Aorta (tissue), 5 donors: ENCODE measurements at regions not wholly inside any gene's neighbourhood (a gene's known extent, or its start where the extent isn't known, plus 50 kb on each side); places are given as distances from the start of the nearest gene placed in this dataset.

Experiments used
- ATAC-seq: fragments of 200-7000 bp; cut with Tn5 transposase; one replicate; pipeline ENCODE4 v1.9.1; 2022; ENCODE audit warnings: moderate library complexity; ENCODE audit not compliant: low FRiP score
- DNase-seq, 2 donors: peaks; one replicate each; pipeline ENCODE4 v3.0.0-alpha.2; 2020
- H3K27ac ChIP-seq, 2 donors: one replicate each; pipeline ENCODE4 v1.5.1; 2013; ENCODE audit warnings: low read length in 2 of 2, mild to moderate bottlenecking in 2 of 2, moderate library complexity in 2 of 2, control low read depth in 1 of 2, inconsistent platforms in 1 of 2, low read depth in 1 of 2
- H3K27me3 ChIP-seq, 2 donors: one replicate each; pipeline ENCODE4 v1.6.1; 2013; ENCODE audit warnings: control low read depth in 1 of 2, low read length in 1 of 2, mild to moderate bottlenecking in 1 of 2, moderate library complexity in 1 of 2; ENCODE audit not compliant: insufficient read depth in 2 of 2, control insufficient read depth in 1 of 2
- H3K36me3 ChIP-seq, 2 donors: one replicate each; pipeline ENCODE4 v1.6.1; 2013; ENCODE audit warnings: control low read depth in 1 of 2, low read length in 1 of 2, mild to moderate bottlenecking in 1 of 2; ENCODE audit not compliant: insufficient read depth in 2 of 2, control insufficient read depth in 1 of 2
- H3K4me1 ChIP-seq, 2 donors: one replicate each; pipeline ENCODE4 v1.6.1; 2013; ENCODE audit warnings: low read length in 2 of 2, control low read depth in 1 of 2, mild to moderate bottlenecking in 1 of 2, moderate library complexity in 1 of 2; ENCODE audit not compliant: insufficient read depth in 2 of 2, control insufficient read depth in 1 of 2
- H3K4me3 ChIP-seq, 2 donors: one replicate each; pipeline ENCODE4 v1.5.1; 2013; ENCODE audit warnings: low read length in 2 of 2, control low read depth in 1 of 2, mild to moderate bottlenecking in 1 of 2
- H3K9me3 ChIP-seq: one replicate; pipeline ENCODE4 v1.6.1; 2013; ENCODE audit warnings: mild to moderate bottlenecking, low read length; ENCODE audit not compliant: control insufficient read depth
- WGBS, 2 donors: extraction: QIAGEN DNeasy Blood & Tissue Kit; methylation state at CpG; one replicate each; pipeline ENCODE4 v1.1.7; 2013; 5-methylcytosine and 5-hydroxymethylcytosine counted together
- intact Hi-C, 2 donors: fragments of 100-400 bp; cut with DNase I; formaldehyde crosslinking; loops; one replicate each; pipeline versions ENCODE4 v1.14.2 to v1.15.0; 2022
- donor health status: healthy with polysubstance abuse.
- donor health status: Bipolar disorder and iron deficiency.
- donor health status: DM: no; HTN: no; CAD: no.
- donor health status: DM: no; HTN: no; CAD: no.
- donor health status: DM: yes; HTN: yes; CAD: no.

GRCh38 chr16:6038941-6039645 lies 941.5 kb upstream of the EEF2KMT start:
- WGBS, 2 donors = 77 to 84% methylated on average over 5 of the region's 5 CpGs
- ATAC-seq (no peak), DNase-seq (no peak)

GRCh38 chr16:6035161-6035560 lies 937.6 kb upstream of the EEF2KMT start:
- no peak for ATAC-seq
- 73 to 78% methylated on average over 6 of the region's 6 CpGs for WGBS, 2 donors

More at GRCh38 chr16:6038941-6039645, 941.5 kb upstream of the EEF2KMT start:
- H3K4me3 ChIP-seq = no peak overlapping the region
- no peaks in the 10 kb centered on the region for H3K4me1 ChIP-seq
- H3K36me3 ChIP-seq = no peaks in the 10 kb centered on the region
- intact Hi-C loops = no loop called here
- no peaks in the 10 kb centered on the region for H3K27me3 ChIP-seq
- H3K27ac ChIP-seq = no peak overlapping the region
- H3K9me3 ChIP-seq = peaks cover 3% of the 10 kb centered on the region

GRCh38 chr16:6034511-6034910 lies 936.9 kb upstream of the EEF2KMT start:
- intact Hi-C loops = no loop called here
- H3K4me3 ChIP-seq = no peak overlapping the region
- H3K4me1 ChIP-seq = no peaks in the 10 kb centered on the region
- ATAC-seq (no peak), DNase-seq (no peak)
- no peaks in the 10 kb centered on the region for H3K27me3 ChIP-seq
- H3K27ac ChIP-seq = no peak overlapping the region
- H3K9me3 ChIP-seq = peaks cover 3% of the 10 kb centered on the region
- WGBS, 2 donors = 82 to 85% methylated on average over 4 of the region's 4 CpGs
- no peaks in the 10 kb centered on the region for H3K36me3 ChIP-seq

More at GRCh38 chr16:6035161-6035560, 937.6 kb upstream of the EEF2KMT start:
- intact Hi-C loops = no loop called here
- H3K36me3 ChIP-seq = no peaks in the 10 kb centered on the region
- H3K27ac ChIP-seq = no peak overlapping the region
- peaks cover 3% of the 10 kb centered on the region for H3K9me3 ChIP-seq
- H3K4me1 ChIP-seq = no peaks in the 10 kb centered on the region
- no peak overlapping the region for H3K4me3 ChIP-seq
- DNase-seq = no peak
- H3K27me3 ChIP-seq = no peaks in the 10 kb centered on the region

- Histone ChIP-seq H3K36me3 (no peaks in the 10 kb centered on the region), H3K27me3 (no peaks in the 10 kb centered on the region), H3K4me3 (no peak overlapping the region), H3K9me3 (peaks cover 3% of the 10 kb centered on the region), H3K4me1 (no peaks in the 10 kb centered on the region), H3K27ac (no peak overlapping the region)
- 29 to 39% methylated on average over 3 of the region's 3 CpGs for WGBS, 2 donors
- ATAC-seq (no peak), DNase-seq (no peak)
- intact Hi-C loops = no loop called here
Measured at GRCh38 chr16:6032438-6032837, 934.8 kb upstream of the EEF2KMT start.

GRCh38 chr16:6031567-6031966 lies 934.0 kb upstream of the EEF2KMT start:
- Histone ChIP-seq H3K27me3 (no peaks in the 10 kb centered on the region), H3K4me3 (no peak overlapping the region), H3K36me3 (no peaks in the 10 kb centered on the region), H3K9me3 (peaks cover 3% of the 10 kb centered on the region), H3K27ac (no peak overlapping the region), H3K4me1 (no peaks in the 10 kb centered on the region)
- ATAC-seq = no peak
- no peak for DNase-seq
- WGBS, 2 donors = 29 to 36% methylated on average over 7 of the region's 7 CpGs
- intact Hi-C loops = no loop called here

GRCh38 chr16:6031102-6031501 lies 933.5 kb upstream of the EEF2KMT start:
- Histone ChIP-seq H3K27me3 (no peaks in the 10 kb centered on the region), H3K9me3 (peaks cover 4% of the 10 kb centered on the region), H3K27ac (no peak overlapping the region), H3K4me3 (no peak overlapping the region), H3K4me1 (no peaks in the 10 kb centered on the region), H3K36me3 (no peaks in the 10 kb centered on the region)
- DNase-seq = no peak
- ATAC-seq = no peak
- 78 to 84% methylated on average over 5 of the region's 5 CpGs for WGBS, 2 donors
- intact Hi-C loops = no loop called here

- WGBS, 2 donors = 46 to 58% methylated on average over 7 of the region's 7 CpGs
- ATAC-seq (no peak), DNase-seq (no peak)
- Histone ChIP-seq H3K27me3 (peaks cover 0 to 2% of the 10 kb centered on the region in 2 donors), H3K27ac (no peak overlapping the region), H3K4me1 (no peaks in the 10 kb centered on the region), H3K36me3 (no peaks in the 10 kb centered on the region), H3K9me3 (peaks cover 1% of the 10 kb centered on the region), H3K4me3 (no peak overlapping the region)
- intact Hi-C loops = no loop called here
Measured at GRCh38 chr16:6027733-6028132, 930.1 kb upstream of the EEF2KMT start.

GRCh38 chr16:6023449-6023848 lies 925.9 kb upstream of the EEF2KMT start:
- peaks cover 0 to 2% of the 10 kb centered on the region in 2 donors for H3K27me3 ChIP-seq
- H3K9me3 ChIP-seq = peaks cover 1% of the 10 kb centered on the region
- DNase-seq = no peak
- intact Hi-C loops = no loop called here
- H3K27ac ChIP-seq = no peak overlapping the region
- WGBS, 2 donors = 82 to 84% methylated on average over 14 of the region's 14 CpGs
- no peak overlapping the region for H3K4me3 ChIP-seq
- H3K36me3 ChIP-seq = no peaks in the 10 kb centered on the region
- no peak for ATAC-seq
- H3K4me1 ChIP-seq = no peaks in the 10 kb centered on the region

GRCh38 chr16:6021276-6021943 lies 923.8 kb upstream of the EEF2KMT start:
- Histone ChIP-seq H3K9me3 (peaks cover 1% of the 10 kb centered on the region), H3K4me3 (no peak overlapping the region), H3K27me3 (peaks cover 0 to 3% of the 10 kb centered on the region in 2 donors), H3K4me1 (no peaks in the 10 kb centered on the region), H3K36me3 (no peaks in the 10 kb centered on the region), H3K27ac (no peak overlapping the region)
- DNase-seq (no peak), ATAC-seq (no peak)
- WGBS, 2 donors = 53 to 58% methylated on average over 9 of the region's 9 CpGs
- intact Hi-C loops = no loop called here
